B cell (primary cell): ENCODE measurements at regions not wholly inside any gene's neighbourhood (a gene's known extent, or its start where the extent isn't known, plus 50 kb on each side); places are given as distances from the start of the nearest gene placed in this dataset.

Source experiments
- ATAC-seq: fragments of 200-7000 bp; cut with Tn5 transposase; one replicate; pipeline ENCODE4 v1.10.0; 2021; ENCODE audit warnings: low read depth, mild to moderate bottlenecking, moderate number of reproducible peaks, moderate library complexity
- CTCF ChIA-PET: fragments of 350-600 bp; sonication (Branson Sonifier 250); formaldehyde crosslinking; loops from one replicate; lab custom pipeline; 2021; ENCODE audit warnings: antibody characterized with exemption, inconsistent platforms; lab: Charles Lee
- POLR2A ChIA-PET: fragments of 350-600 bp; sonication (Branson Sonifier 250); formaldehyde crosslinking; loops from one replicate; lab custom pipeline; 2021; ENCODE audit warnings: antibody characterized with exemption; lab: Charles Lee
- DNase-seq: peaks from one replicate; pipeline ENCODE4 v3.0.0; 2013
- H2AFZ ChIP-seq: 2 replicates; pipeline ENCODE4 v1.6.1; 2012; ENCODE audit warnings: mild to moderate bottlenecking, low read depth, low read length; ENCODE audit not compliant: insufficient read depth, poor library complexity, severe bottlenecking
- H3K27ac ChIP-seq, 2 donors: 1 replicate in 1 of 2; 2 replicates in 1 of 2; pipeline ENCODE4 v1.5.1; 2012 to 2013; ENCODE audit warnings: low read length in 2 of 2, mild to moderate bottlenecking in 2 of 2, moderate library complexity in 1 of 2
- H3K27me3 ChIP-seq, 4 experiments: fragments of 200-600 bp in 1 of 4; sonication (generic) in 1 of 4; replicated peaks in 1 of 4; 1 replicate in 2 of 4; 2 replicates in 2 of 4; pipeline versions ENCODE4 v1.6.1 to v1.7.0; 2013 to 2016; ENCODE audit warnings: low read length in 3 of 4, mild to moderate bottlenecking in 2 of 4, mixed read lengths in 1 of 4, moderate library complexity in 1 of 4; ENCODE audit not compliant: insufficient read depth in 4 of 4, control insufficient read depth in 3 of 4; ENCODE audit errors: control extremely low read depth in 1 of 4
- H3K36me3 ChIP-seq, 2 experiments: replicated peaks in 1 of 2; 1 replicate in 1 of 2; 2 replicates in 1 of 2; pipeline versions ENCODE4 v1.6.1 to v1.7.1; 2013; ENCODE audit warnings: low read length in 1 of 2; ENCODE audit not compliant: insufficient read depth in 2 of 2, control insufficient read depth in 1 of 2; ENCODE audit errors: control extremely low read depth in 1 of 2, extremely low read depth in 1 of 2
- H3K4me1 ChIP-seq, 2 donors: fragments of 200-600 bp in 1 of 2; sonication (generic) in 1 of 2; 1 replicate in 1 of 2; 2 replicates in 1 of 2; pipeline versions ENCODE4 v1.5.1 to v1.6.1; 2013 to 2017; ENCODE audit warnings: low read length in 2 of 2; ENCODE audit not compliant: control insufficient read depth in 2 of 2, insufficient read depth in 2 of 2
- H3K4me2 ChIP-seq: replicated peaks from 2 replicates; pipeline ENCODE3; 2012; ENCODE audit warnings: mild to moderate bottlenecking, low read depth, low read length; ENCODE audit not compliant: poor library complexity, severe bottlenecking
- H3K4me3 ChIP-seq, 5 experiments: fragments of 200-600 bp in 1 of 5; sonication (generic) in 1 of 5; 1 replicate in 3 of 5; 2 replicates in 2 of 5; pipeline versions ENCODE4 v1.5.1 to v1.7.0; 2011 to 2016; ENCODE audit warnings: low read length in 4 of 5, mild to moderate bottlenecking in 4 of 5, low read depth in 2 of 5, control low read depth in 1 of 5, moderate library complexity in 1 of 5; ENCODE audit not compliant: insufficient read depth in 1 of 5; ENCODE audit errors: control extremely low read depth in 1 of 5, extremely low read depth in 1 of 5
- H3K79me2 ChIP-seq: fragments of 200-600 bp; sonication (generic); one replicate; pipeline ENCODE4 v1.6.0; 2016; ENCODE audit warnings: low read length; ENCODE audit not compliant: control insufficient read depth, insufficient read depth
- H3K9ac ChIP-seq: fragments of 200-600 bp; sonication (generic); 2 replicates; pipeline ENCODE4 v1.6.1; 2017; ENCODE audit warnings: mild to moderate bottlenecking, low read length, moderate library complexity
- H3K9me3 ChIP-seq, 3 donors: one replicate each; pipeline versions ENCODE4 v1.6.1 to v1.7.1; 2013; ENCODE audit warnings: low read length in 2 of 3; ENCODE audit not compliant: control insufficient read depth in 2 of 3, insufficient read depth in 1 of 3; ENCODE audit errors: control extremely low read depth in 1 of 3
- H4K20me1 ChIP-seq: 2 replicates; pipeline ENCODE4 v1.6.0; 2012; ENCODE audit warnings: mild to moderate bottlenecking, low read length; ENCODE audit not compliant: insufficient read depth, control insufficient read depth, poor library complexity, severe bottlenecking
- H3K27ac Mint-ChIP-seq: one replicate; pipeline ENCODE4 v1.8.0; 2021; ENCODE audit warnings: mixed read lengths
- H3K27me3 Mint-ChIP-seq: one replicate; pipeline ENCODE4 v1.8.0; 2021; ENCODE audit warnings: mixed read lengths
- H3K4me1 Mint-ChIP-seq: one replicate; pipeline ENCODE4 v1.8.0; 2021; ENCODE audit warnings: mixed read lengths
- H3K4me3 Mint-ChIP-seq: one replicate; pipeline ENCODE4 v1.8.0; 2021; ENCODE audit warnings: mixed read lengths
- H3K9me3 Mint-ChIP-seq: one replicate; pipeline ENCODE4 v1.8.0; 2022; ENCODE audit warnings: mixed read lengths; ENCODE audit not compliant: insufficient read depth
- EZH2 ChIP-seq: IDR thresholded peaks from 2 replicates; pipeline ENCODE4 v1.6.1; 2012; ENCODE audit warnings: borderline replicate concordance, low read depth, mild to moderate bottlenecking, moderate library complexity, low read length; ENCODE audit not compliant: insufficient read depth, poor library complexity, severe bottlenecking
- WGBS: methylation state at CpG from one replicate; pipeline ENCODE4 v1.1.5; 2013; ENCODE audit warnings: missing lambda C conversion rate; ENCODE audit not compliant: insufficient coverage; 5-methylcytosine and 5-hydroxymethylcytosine counted together
- intact Hi-C: fragments of 100-400 bp; cut with micrococcal nuclease; formaldehyde crosslinking; loops from one replicate; pipeline ENCODE4 v1.10.0; 2022
- TF ChIP-seq, protein P1 (sequence below): fragments of 200-600 bp; IDR thresholded peaks from one replicate; pipeline ENCODE4 v1.8.0; 2022; ENCODE audit warnings: antibody characterized with exemption, mild to moderate bottlenecking

DNA sequence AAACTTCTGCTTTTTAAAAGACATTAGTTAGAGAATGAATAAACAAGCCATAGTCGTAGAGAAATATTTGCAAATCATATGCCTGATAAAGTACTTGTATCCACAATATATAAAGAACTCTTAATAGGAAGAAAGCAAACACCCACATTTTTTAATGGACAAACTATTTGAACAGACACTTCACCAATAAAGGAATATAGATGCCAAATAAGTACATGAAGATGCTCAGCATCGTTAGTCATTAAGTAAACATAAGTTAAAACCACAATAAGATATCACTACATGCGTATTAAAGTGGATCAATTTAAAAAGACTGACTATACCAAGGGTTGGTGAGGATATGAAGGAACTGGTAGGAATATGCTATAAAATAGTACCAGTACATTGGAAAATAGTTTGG lies 142.3 kb upstream of the ZC3H11B start:
- no peaks in the 10 kb centered on the region for H3K27me3 Mint-ChIP-seq
- no peaks in the 10 kb centered on the region for H3K36me3 ChIP-seq
- H2AFZ ChIP-seq = no peak overlapping the region
- H3K9me3 Mint-ChIP-seq = no peaks in the 10 kb centered on the region
- H3K79me2 ChIP-seq = no peaks in the 10 kb centered on the region
- TF ChIP-seq, protein P1, sequence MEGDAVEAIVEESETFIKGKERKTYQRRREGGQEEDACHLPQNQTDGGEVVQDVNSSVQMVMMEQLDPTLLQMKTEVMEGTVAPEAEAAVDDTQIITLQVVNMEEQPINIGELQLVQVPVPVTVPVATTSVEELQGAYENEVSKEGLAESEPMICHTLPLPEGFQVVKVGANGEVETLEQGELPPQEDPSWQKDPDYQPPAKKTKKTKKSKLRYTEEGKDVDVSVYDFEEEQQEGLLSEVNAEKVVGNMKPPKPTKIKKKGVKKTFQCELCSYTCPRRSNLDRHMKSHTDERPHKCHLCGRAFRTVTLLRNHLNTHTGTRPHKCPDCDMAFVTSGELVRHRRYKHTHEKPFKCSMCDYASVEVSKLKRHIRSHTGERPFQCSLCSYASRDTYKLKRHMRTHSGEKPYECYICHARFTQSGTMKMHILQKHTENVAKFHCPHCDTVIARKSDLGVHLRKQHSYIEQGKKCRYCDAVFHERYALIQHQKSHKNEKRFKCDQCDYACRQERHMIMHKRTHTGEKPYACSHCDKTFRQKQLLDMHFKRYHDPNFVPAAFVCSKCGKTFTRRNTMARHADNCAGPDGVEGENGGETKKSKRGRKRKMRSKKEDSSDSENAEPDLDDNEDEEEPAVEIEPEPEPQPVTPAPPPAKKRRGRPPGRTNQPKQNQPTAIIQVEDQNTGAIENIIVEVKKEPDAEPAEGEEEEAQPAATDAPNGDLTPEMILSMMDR = no peak
- TF ChIP-seq EZH2 = no peak
- H3K4me3 ChIP-seq = no peak overlapping the region
- no peak overlapping the region for H3K27ac ChIP-seq
- H3K4me1 Mint-ChIP-seq = no peaks in the 10 kb centered on the region
- no peak for ATAC-seq
- CTCF ChIA-PET = no interaction called here
- no peaks in the 10 kb centered on the region for H4K20me1 ChIP-seq
- H3K4me1 ChIP-seq = no peaks in the 10 kb centered on the region
- intact Hi-C loops = no loop called here
- POLR2A ChIA-PET = no interaction called here
- H3K4me2 ChIP-seq = no peak overlapping the region
- peaks cover 0 to 5% (median 0%) of the 10 kb centered on the region in 3 donors for H3K9me3 ChIP-seq
- WGBS = no CpG with 5 or more reads among the region's 3 CpGs
- H3K4me3 Mint-ChIP-seq = no peak overlapping the region
- DNase-seq = no peak
- no peak overlapping the region for H3K27ac Mint-ChIP-seq
- no peak overlapping the region for H3K9ac ChIP-seq
- no peaks in the 10 kb centered on the region for H3K27me3 ChIP-seq

DNA sequence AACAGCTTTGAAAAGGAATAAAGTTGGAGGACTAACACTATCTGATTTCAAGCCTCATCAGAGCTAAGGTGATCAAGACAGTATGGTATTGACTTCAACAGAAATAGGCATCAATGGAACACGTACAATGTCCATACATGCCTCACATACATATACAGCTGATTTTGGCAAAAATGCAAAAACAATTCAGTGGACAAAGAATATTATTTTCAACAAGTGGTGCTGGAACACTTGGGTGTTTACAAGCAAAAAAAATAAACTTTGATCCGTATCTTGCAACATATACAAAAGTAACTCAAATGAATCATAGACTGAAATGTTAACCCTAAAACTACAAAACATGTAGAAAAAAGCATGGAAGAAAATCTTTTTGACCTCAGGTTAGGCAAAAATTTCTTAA lies 141.9 kb upstream of the ZC3H11B start:
- DNase-seq (no peak), ATAC-seq (no peak)

More for the DNA sequence above, 141.9 kb upstream of the ZC3H11B start:
- CTCF ChIA-PET = no interaction called here
- no peaks in the 10 kb centered on the region for H3K79me2 ChIP-seq
- Mint-ChIP-seq H3K4me3 (no peak overlapping the region), H3K27me3 (no peaks in the 10 kb centered on the region), H3K27ac (no peak overlapping the region), H3K4me1 (no peaks in the 10 kb centered on the region), H3K9me3 (no peaks in the 10 kb centered on the region)
- no peaks in the 10 kb centered on the region for H3K4me1 ChIP-seq
- no peak overlapping the region for H3K27ac ChIP-seq
- POLR2A ChIA-PET = no interaction called here
- intact Hi-C loops = no loop called here
- H3K36me3 ChIP-seq = no peaks in the 10 kb centered on the region
- H3K4me3 ChIP-seq = no peak overlapping the region
- H3K4me2 ChIP-seq = no peak overlapping the region
- no peak for TF ChIP-seq EZH2
- TF ChIP-seq, protein P1 = no peak
- WGBS = 83% methylated on average over 1 of the region's 2 CpGs
- H3K27me3 ChIP-seq = no peaks in the 10 kb centered on the region
- no peak overlapping the region for H2AFZ ChIP-seq
- no peaks in the 10 kb centered on the region for H4K20me1 ChIP-seq
- no peak overlapping the region for H3K9ac ChIP-seq
- peaks cover 0 to 5% (median 0%) of the 10 kb centered on the region in 3 donors for H3K9me3 ChIP-seq
